ENCODE measurements at regions not wholly inside any gene's neighbourhood (a gene's known extent, or its start where the extent isn't known, plus 50 kb on each side); places are given as distances from the start of the nearest gene placed in this dataset.

GRCh38 chrX:122512561-122513072, 671.5 kb upstream of the GRIA3 start:
- H3K27me3 ChIP-seq (ENCODE audit: control insufficient read depth, insufficient read depth, low read length): no peaks in the 10 kb centered on the region
- H3K4me1 ChIP-seq (ENCODE audit: control insufficient read depth, low read depth, low read length): no peaks in the 10 kb centered on the region
- peaks cover 22% of the 10 kb centered on the region for H3K9me3 ChIP-seq (ENCODE audit: control insufficient read depth, low read depth, low read length)
- H3K36me3 ChIP-seq (ENCODE audit: control insufficient read depth, low read depth, low read length): no peaks in the 10 kb centered on the region
- no peak overlapping the region for H3K27ac ChIP-seq (ENCODE audit: low read length)
- H3K4me3 ChIP-seq (ENCODE audit: low read length): no peak overlapping the region
- H3K9ac ChIP-seq (ENCODE audit: low read length): no peak overlapping the region

GRCh38 chrX:122517786-122518185, 666.3 kb upstream of the GRIA3 start:
- H3K9ac ChIP-seq (ENCODE audit: low read length): no peak overlapping the region
- no peaks in the 10 kb centered on the region for H3K27me3 ChIP-seq (ENCODE audit: control insufficient read depth, insufficient read depth, low read length)
- H3K4me1 ChIP-seq (ENCODE audit: control insufficient read depth, low read depth, low read length): no peaks in the 10 kb centered on the region
- no peaks in the 10 kb centered on the region for H3K36me3 ChIP-seq (ENCODE audit: control insufficient read depth, low read depth, low read length)
- H3K9me3 ChIP-seq (ENCODE audit: control insufficient read depth, low read depth, low read length): peaks cover 23% of the 10 kb centered on the region
- H3K27ac ChIP-seq (ENCODE audit: low read length): no peak overlapping the region
- H3K4me3 ChIP-seq (ENCODE audit: low read length): no peak overlapping the region

GRCh38 chrX:122545778-122546177, 638.3 kb upstream of the GRIA3 start:
- Histone ChIP-seq H3K27ac (ENCODE audit: low read length) (no peak overlapping the region), H3K9me3 (ENCODE audit: control insufficient read depth, low read depth, low read length) (peaks cover 13% of the 10 kb centered on the region)

GRCh38 chrX:122546269-122546668, 637.8 kb upstream of the GRIA3 start:
- Histone ChIP-seq H3K36me3 (ENCODE audit: control insufficient read depth, low read depth, low read length) (no peaks in the 10 kb centered on the region), H3K9ac (ENCODE audit: low read length) (no peak overlapping the region), H3K9me3 (ENCODE audit: control insufficient read depth, low read depth, low read length) (peaks cover 8% of the 10 kb centered on the region), H3K4me3 (ENCODE audit: low read length) (no peak overlapping the region), H3K4me1 (ENCODE audit: control insufficient read depth, low read depth, low read length) (no peaks in the 10 kb centered on the region), H3K27me3 (ENCODE audit: control insufficient read depth, insufficient read depth, low read length) (no peaks in the 10 kb centered on the region), H3K27ac (ENCODE audit: low read length) (no peak overlapping the region)

More at GRCh38 chrX:122545778-122546177, 638.3 kb upstream of the GRIA3 start:
- Histone ChIP-seq H3K9ac (ENCODE audit: low read length) (no peak overlapping the region), H3K4me3 (ENCODE audit: low read length) (no peak overlapping the region), H3K4me1 (ENCODE audit: control insufficient read depth, low read depth, low read length) (no peaks in the 10 kb centered on the region), H3K27me3 (ENCODE audit: control insufficient read depth, insufficient read depth, low read length) (no peaks in the 10 kb centered on the region), H3K36me3 (ENCODE audit: control insufficient read depth, low read depth, low read length) (no peaks in the 10 kb centered on the region)

- Histone ChIP-seq H3K27ac (ENCODE audit: low read length) (no peak overlapping the region), H3K36me3 (ENCODE audit: control insufficient read depth, low read depth, low read length) (no peaks in the 10 kb centered on the region), H3K27me3 (ENCODE audit: control insufficient read depth, insufficient read depth, low read length) (no peaks in the 10 kb centered on the region), H3K9me3 (ENCODE audit: control insufficient read depth, low read depth, low read length) (peaks cover 8% of the 10 kb centered on the region), H3K4me1 (ENCODE audit: control insufficient read depth, low read depth, low read length) (no peaks in the 10 kb centered on the region), H3K9ac (ENCODE audit: low read length) (no peak overlapping the region), H3K4me3 (ENCODE audit: low read length) (no peak overlapping the region)
Observed at GRCh38 chrX:122552286-122552800, 631.7 kb upstream of the GRIA3 start.

GRCh38 chrX:122555925-122556324, 628.2 kb upstream of the GRIA3 start:
- H3K27ac ChIP-seq (ENCODE audit: low read length): no peak overlapping the region
- no peak overlapping the region for H3K4me3 ChIP-seq (ENCODE audit: low read length)
- H3K27me3 ChIP-seq (ENCODE audit: control insufficient read depth, insufficient read depth, low read length): no peaks in the 10 kb centered on the region
- H3K9me3 ChIP-seq (ENCODE audit: control insufficient read depth, low read depth, low read length): peaks cover 26% of the 10 kb centered on the region
- no peaks in the 10 kb centered on the region for H3K36me3 ChIP-seq (ENCODE audit: control insufficient read depth, low read depth, low read length)
- no peaks in the 10 kb centered on the region for H3K4me1 ChIP-seq (ENCODE audit: control insufficient read depth, low read depth, low read length)
- no peak overlapping the region for H3K9ac ChIP-seq (ENCODE audit: low read length)

GRCh38 chrX:122565952-122566351, 618.1 kb upstream of the GRIA3 start:
- peaks cover 15% of the 10 kb centered on the region for H3K9me3 ChIP-seq (ENCODE audit: control insufficient read depth, low read depth, low read length)
- H3K36me3 ChIP-seq (ENCODE audit: control insufficient read depth, low read depth, low read length): no peaks in the 10 kb centered on the region
- no peak overlapping the region for H3K4me3 ChIP-seq (ENCODE audit: low read length)
- no peaks in the 10 kb centered on the region for H3K27me3 ChIP-seq (ENCODE audit: control insufficient read depth, insufficient read depth, low read length)
- H3K9ac ChIP-seq (ENCODE audit: low read length): no peak overlapping the region
- H3K27ac ChIP-seq (ENCODE audit: low read length): no peak overlapping the region
- no peaks in the 10 kb centered on the region for H3K4me1 ChIP-seq (ENCODE audit: control insufficient read depth, low read depth, low read length)

- Histone ChIP-seq H3K9me3 (ENCODE audit: control insufficient read depth, low read depth, low read length) (peaks cover 17% of the 10 kb centered on the region), H3K27ac (ENCODE audit: low read length) (no peak overlapping the region), H3K9ac (ENCODE audit: low read length) (no peak overlapping the region), H3K36me3 (ENCODE audit: control insufficient read depth, low read depth, low read length) (no peaks in the 10 kb centered on the region), H3K4me3 (ENCODE audit: low read length) (no peak overlapping the region), H3K27me3 (ENCODE audit: control insufficient read depth, insufficient read depth, low read length) (no peaks in the 10 kb centered on the region), H3K4me1 (ENCODE audit: control insufficient read depth, low read depth, low read length) (no peaks in the 10 kb centered on the region)
Observed at GRCh38 chrX:122566401-122566800, 617.7 kb upstream of the GRIA3 start.

GRCh38 chrX:122567911-122568310, 616.2 kb upstream of the GRIA3 start:
- Histone ChIP-seq H3K4me1 (ENCODE audit: control insufficient read depth, low read depth, low read length) (no peaks in the 10 kb centered on the region), H3K27ac (ENCODE audit: low read length) (no peak overlapping the region), H3K9ac (ENCODE audit: low read length) (no peak overlapping the region), H3K36me3 (ENCODE audit: control insufficient read depth, low read depth, low read length) (no peaks in the 10 kb centered on the region), H3K27me3 (ENCODE audit: control insufficient read depth, insufficient read depth, low read length) (no peaks in the 10 kb centered on the region), H3K4me3 (ENCODE audit: low read length) (no peak overlapping the region), H3K9me3 (ENCODE audit: control insufficient read depth, low read depth, low read length) (peaks cover 17% of the 10 kb centered on the region)

- Histone ChIP-seq H3K27me3 (ENCODE audit: control insufficient read depth, insufficient read depth, low read length) (no peaks in the 10 kb centered on the region), H3K9ac (ENCODE audit: low read length) (no peak overlapping the region), H3K4me1 (ENCODE audit: control insufficient read depth, low read depth, low read length) (no peaks in the 10 kb centered on the region), H3K9me3 (ENCODE audit: control insufficient read depth, low read depth, low read length) (peaks cover 12% of the 10 kb centered on the region), H3K27ac (ENCODE audit: low read length) (no peak overlapping the region), H3K4me3 (ENCODE audit: low read length) (no peak overlapping the region), H3K36me3 (ENCODE audit: control insufficient read depth, low read depth, low read length) (no peaks in the 10 kb centered on the region)
Observed at GRCh38 chrX:122572461-122572860, 611.6 kb upstream of the GRIA3 start.

- H3K4me1 ChIP-seq (ENCODE audit: control insufficient read depth, low read depth, low read length): no peaks in the 10 kb centered on the region
- no peak overlapping the region for H3K9ac ChIP-seq (ENCODE audit: low read length)
- no peak overlapping the region for H3K4me3 ChIP-seq (ENCODE audit: low read length)
- peaks cover 17% of the 10 kb centered on the region for H3K9me3 ChIP-seq (ENCODE audit: control insufficient read depth, low read depth, low read length)
- H3K27ac ChIP-seq (ENCODE audit: low read length): no peak overlapping the region
- H3K27me3 ChIP-seq (ENCODE audit: control insufficient read depth, insufficient read depth, low read length): no peaks in the 10 kb centered on the region
- no peaks in the 10 kb centered on the region for H3K36me3 ChIP-seq (ENCODE audit: control insufficient read depth, low read depth, low read length)
Observed at GRCh38 chrX:122579036-122579435, 605.0 kb upstream of the GRIA3 start.

- no peaks in the 10 kb centered on the region for H3K36me3 ChIP-seq (ENCODE audit: control insufficient read depth, low read depth, low read length)
- H3K27me3 ChIP-seq (ENCODE audit: control insufficient read depth, insufficient read depth, low read length): no peaks in the 10 kb centered on the region
- H3K4me1 ChIP-seq (ENCODE audit: control insufficient read depth, low read depth, low read length): no peaks in the 10 kb centered on the region
- no peak overlapping the region for H3K4me3 ChIP-seq (ENCODE audit: low read length)
- peaks cover 20% of the 10 kb centered on the region for H3K9me3 ChIP-seq (ENCODE audit: control insufficient read depth, low read depth, low read length)
- no peak overlapping the region for H3K9ac ChIP-seq (ENCODE audit: low read length)
- H3K27ac ChIP-seq (ENCODE audit: low read length): no peak overlapping the region
Observed at GRCh38 chrX:122579526-122579925, 604.6 kb upstream of the GRIA3 start.
